Effector memory CD8-positive, alpha-beta T cell (primary cell): ENCODE measurements at regions not wholly inside any gene's neighbourhood (a gene's known extent, or its start where the extent isn't known, plus 50 kb on each side); places are given as distances from the start of the nearest gene placed in this dataset.
A peak's percentile ranks its signal among the peaks of the same experiment; 100 is the strongest.

Experiments used
- ATAC-seq: fragments of 150-1000 bp; cut with Tn5 transposase; replicated peaks from 2 replicates; pipeline ENCODE4 v1.10.0; 2021; ENCODE audit warnings: mild to moderate bottlenecking, moderate library complexity
- DNase-seq, 3 experiments: peaks; one replicate each; pipeline ENCODE4 v3.0.0; 2021
- H3K27ac Mint-ChIP-seq, 2 donors: one replicate each; pipeline ENCODE4 v1.8.0; 2022; ENCODE audit warnings: mild to moderate bottlenecking in 2 of 2, mixed read lengths in 2 of 2, moderate library complexity in 2 of 2
- H3K27me3 Mint-ChIP-seq, 2 donors: one replicate each; pipeline ENCODE4 v1.8.0; 2022; ENCODE audit warnings: mixed read lengths in 2 of 2
- H3K36me3 Mint-ChIP-seq: one replicate; pipeline ENCODE4 v1.8.0; 2022; ENCODE audit warnings: mild to moderate bottlenecking, moderate library complexity, mixed read lengths; ENCODE audit not compliant: insufficient read depth
- H3K4me1 Mint-ChIP-seq, 2 donors: one replicate each; pipeline ENCODE4 v1.8.0; 2022; ENCODE audit warnings: low read depth in 2 of 2, mixed read lengths in 2 of 2
- H3K4me3 Mint-ChIP-seq, 2 donors: one replicate each; pipeline ENCODE4 v1.8.0; 2022; ENCODE audit warnings: mild to moderate bottlenecking in 2 of 2, mixed read lengths in 2 of 2, moderate library complexity in 2 of 2
- H3K9me3 Mint-ChIP-seq, 2 donors: one replicate each; pipeline ENCODE4 v1.8.0; 2022; ENCODE audit warnings: mixed read lengths in 2 of 2

- ATAC-seq: no peak
- peaks cover 0 to 9% of the 10 kb centered on the region in 2 donors for H3K9me3 Mint-ChIP-seq
- peaks cover 24 to 32% of the 10 kb centered on the region in 2 donors for H3K4me1 Mint-ChIP-seq
- H3K36me3 Mint-ChIP-seq: no peaks in the 10 kb centered on the region
- H3K27ac Mint-ChIP-seq: no peak overlapping the region
- H3K27me3 Mint-ChIP-seq: no peaks in the 10 kb centered on the region
- no peak for DNase-seq
- no peak overlapping the region for H3K4me3 Mint-ChIP-seq
Observed at GRCh38 chr3:18648159-18648558, 223.0 kb upstream of the SATB1 start.

GRCh38 chr3:18645619-18646018 is 220.5 kb upstream of the SATB1 start:
- peaks cover 31 to 49% of the 10 kb centered on the region in 2 donors for H3K4me1 Mint-ChIP-seq
- no peak overlapping the region for H3K27ac Mint-ChIP-seq
- no peak for DNase-seq
- H3K9me3 Mint-ChIP-seq: peaks cover 0 to 9% of the 10 kb centered on the region in 2 donors
- no peak for ATAC-seq
- H3K27me3 Mint-ChIP-seq: no peaks in the 10 kb centered on the region
- no peak overlapping the region for H3K4me3 Mint-ChIP-seq
- no peaks in the 10 kb centered on the region for H3K36me3 Mint-ChIP-seq

- ATAC-seq (peak; percentile 44), DNase-seq (no peak)
- Mint-ChIP-seq H3K4me1 (peaks cover 29 to 48% of the 10 kb centered on the region in 2 donors), H3K9me3 (peaks cover 0 to 9% of the 10 kb centered on the region in 2 donors), H3K27me3 (no peaks in the 10 kb centered on the region), H3K4me3 (peak overlapping the region in 1 of 2 donors; percentile 11), H3K36me3 (no peaks in the 10 kb centered on the region), H3K27ac (peak overlapping the region; percentile 11 to 35)
Observed at GRCh38 chr3:18643281-18643680, 218.1 kb upstream of the SATB1 start.

- no peak overlapping the region for H3K4me3 Mint-ChIP-seq
- ATAC-seq: no peak
- H3K36me3 Mint-ChIP-seq: no peaks in the 10 kb centered on the region
Observed at GRCh38 chr3:18641916-18642315, 216.8 kb upstream of the SATB1 start.

GRCh38 chr3:18635215-18635614 is 210.1 kb upstream of the SATB1 start:
- H3K9me3 Mint-ChIP-seq: peaks cover 0 to 6% of the 10 kb centered on the region in 2 donors
- H3K27ac Mint-ChIP-seq: no peak overlapping the region
- DNase-seq: no peak
- no peak overlapping the region for H3K4me3 Mint-ChIP-seq
- H3K36me3 Mint-ChIP-seq: no peaks in the 10 kb centered on the region
- no peak for ATAC-seq
- H3K27me3 Mint-ChIP-seq: no peaks in the 10 kb centered on the region
- peaks cover 2 to 5% of the 10 kb centered on the region in 2 donors for H3K4me1 Mint-ChIP-seq

More at GRCh38 chr3:18641916-18642315, 216.8 kb upstream of the SATB1 start:
- Mint-ChIP-seq H3K27ac (peak overlapping the region in 1 of 2 donors; percentile 52), H3K9me3 (peaks cover 0 to 15% of the 10 kb centered on the region in 2 donors), H3K4me1 (peaks cover 29 to 43% of the 10 kb centered on the region in 2 donors), H3K27me3 (no peaks in the 10 kb centered on the region)
- DNase-seq: no peak

GRCh38 chr3:18634461-18634860 is 209.3 kb upstream of the SATB1 start:
- H3K4me3 Mint-ChIP-seq: no peak overlapping the region
- no peak for DNase-seq

GRCh38 chr3:18633002-18633401 is 207.9 kb upstream of the SATB1 start:
- H3K36me3 Mint-ChIP-seq: no peaks in the 10 kb centered on the region
- peaks cover 0 to 2% of the 10 kb centered on the region in 2 donors for H3K4me1 Mint-ChIP-seq
- no peak for ATAC-seq
- H3K9me3 Mint-ChIP-seq: peaks cover 0 to 5% of the 10 kb centered on the region in 2 donors
- H3K27ac Mint-ChIP-seq: no peak overlapping the region
- H3K27me3 Mint-ChIP-seq: no peaks in the 10 kb centered on the region
- no peak overlapping the region for H3K4me3 Mint-ChIP-seq
- no peak for DNase-seq

More at GRCh38 chr3:18634461-18634860, 209.3 kb upstream of the SATB1 start:
- Mint-ChIP-seq H3K27me3 (no peaks in the 10 kb centered on the region), H3K9me3 (peaks cover 0 to 6% of the 10 kb centered on the region in 2 donors), H3K27ac (no peak overlapping the region), H3K36me3 (no peaks in the 10 kb centered on the region), H3K4me1 (peaks cover 0 to 2% of the 10 kb centered on the region in 2 donors)
- no peak for ATAC-seq

- no peak for DNase-seq
- Mint-ChIP-seq H3K4me3 (no peak overlapping the region), H3K36me3 (no peaks in the 10 kb centered on the region), H3K9me3 (no peaks in the 10 kb centered on the region), H3K4me1 (peaks cover 0 to 2% of the 10 kb centered on the region in 2 donors), H3K27me3 (no peaks in the 10 kb centered on the region), H3K27ac (no peak overlapping the region)
- ATAC-seq: no peak
Observed at GRCh38 chr3:18630295-18630694, 205.2 kb upstream of the SATB1 start.

GRCh38 chr3:18625085-18625484 is 199.9 kb upstream of the SATB1 start:
- H3K4me3 Mint-ChIP-seq: no peak overlapping the region

GRCh38 chr3:18623220-18623619 is 198.1 kb upstream of the SATB1 start:
- H3K9me3 Mint-ChIP-seq: peaks cover 0 to 2% of the 10 kb centered on the region in 2 donors
- no peak for DNase-seq
- H3K36me3 Mint-ChIP-seq: no peaks in the 10 kb centered on the region
- no peaks in the 10 kb centered on the region for H3K27me3 Mint-ChIP-seq
- no peak overlapping the region for H3K4me3 Mint-ChIP-seq
- H3K4me1 Mint-ChIP-seq: peaks cover 0 to 6% of the 10 kb centered on the region in 2 donors
- no peak for ATAC-seq
- H3K27ac Mint-ChIP-seq: no peak overlapping the region

More at GRCh38 chr3:18625085-18625484, 199.9 kb upstream of the SATB1 start:
- H3K36me3 Mint-ChIP-seq: no peaks in the 10 kb centered on the region
- no peak for DNase-seq
- H3K9me3 Mint-ChIP-seq: peaks cover 0 to 2% of the 10 kb centered on the region in 2 donors
- H3K27ac Mint-ChIP-seq: no peak overlapping the region
- peaks cover 0 to 6% of the 10 kb centered on the region in 2 donors for H3K4me1 Mint-ChIP-seq
- ATAC-seq: no peak
- H3K27me3 Mint-ChIP-seq: no peaks in the 10 kb centered on the region

- H3K36me3 Mint-ChIP-seq: no peaks in the 10 kb centered on the region
- ATAC-seq: no peak
Observed at GRCh38 chr3:18618723-18619122, 193.6 kb upstream of the SATB1 start.

GRCh38 chr3:18611991-18612390 is 186.9 kb upstream of the SATB1 start:
- ATAC-seq: no peak
- no peak overlapping the region for H3K4me3 Mint-ChIP-seq
- no peak for DNase-seq
- H3K36me3 Mint-ChIP-seq: no peaks in the 10 kb centered on the region
- H3K27ac Mint-ChIP-seq: no peak overlapping the region
- no peaks in the 10 kb centered on the region for H3K4me1 Mint-ChIP-seq
- H3K9me3 Mint-ChIP-seq: peaks cover 0 to 3% of the 10 kb centered on the region in 2 donors
- no peaks in the 10 kb centered on the region for H3K27me3 Mint-ChIP-seq

More at GRCh38 chr3:18618723-18619122, 193.6 kb upstream of the SATB1 start:
- Mint-ChIP-seq H3K4me1 (no peaks in the 10 kb centered on the region), H3K27ac (no peak overlapping the region), H3K9me3 (peaks cover 0 to 2% of the 10 kb centered on the region in 2 donors), H3K27me3 (no peaks in the 10 kb centered on the region), H3K4me3 (no peak overlapping the region)
- no peak for DNase-seq

GRCh38 chr3:18609187-18609586 is 184.0 kb upstream of the SATB1 start:
- Mint-ChIP-seq H3K4me1 (no peaks in the 10 kb centered on the region), H3K27ac (no peak overlapping the region), H3K4me3 (no peak overlapping the region), H3K9me3 (peaks cover 0 to 3% of the 10 kb centered on the region in 2 donors), H3K36me3 (no peaks in the 10 kb centered on the region), H3K27me3 (no peaks in the 10 kb centered on the region)
- no peak for ATAC-seq
- DNase-seq: no peak

- Mint-ChIP-seq H3K4me1 (no peaks in the 10 kb centered on the region), H3K27me3 (no peaks in the 10 kb centered on the region), H3K4me3 (no peak overlapping the region), H3K9me3 (peaks cover 5 to 8% of the 10 kb centered on the region in 2 donors), H3K27ac (no peak overlapping the region), H3K36me3 (no peaks in the 10 kb centered on the region)
- DNase-seq: no peak
- no peak for ATAC-seq
Observed at GRCh38 chr3:18597919-18598318, 172.8 kb upstream of the SATB1 start.
